SK-N-SH treated with all-trans-retinoic acid at 6 μM for 48 hours (cell line): ENCODE measurements at regions not wholly inside any gene's neighbourhood (a gene's known extent, or its start where the extent isn't known, plus 50 kb on each side); places are given as distances from the start of the nearest gene placed in this dataset.

Source experiments
- ATAC-seq: fragments of 200-7000 bp; cut with Tn5 transposase; 3 replicates; pipeline ENCODE4 v1.9.1; 2020; ENCODE audit warnings: mild to moderate bottlenecking, moderate library complexity
- ARNTL ChIP-seq: fragments of 450-650 bp; formaldehyde crosslinking; IDR thresholded peaks from 2 replicates; pipeline ENCODE4 v1.5.0; 2020; ENCODE audit warnings: low read depth, mild to moderate bottlenecking, moderate library complexity, borderline replicate concordance
- BACH2 ChIP-seq: fragments of 250-450 bp; sonication (Bioruptor Pico); IDR thresholded peaks from 2 replicates; pipeline ENCODE4 v1.9.0; 2021; ENCODE audit warnings: mild to moderate bottlenecking, borderline replicate concordance
- CREB5 ChIP-seq: fragments of 250-450 bp; sonication (Bioruptor Pico); IDR thresholded peaks from 2 replicates; pipeline ENCODE4 v1.5.1; 2020; ENCODE audit warnings: low read depth, mild to moderate bottlenecking, moderate library complexity
- CSDC2 ChIP-seq: fragments of 250-450 bp; sonication (Bioruptor Pico); IDR thresholded peaks from 2 replicates; pipeline ENCODE4 v1.5.0; 2020; ENCODE audit warnings: mild to moderate bottlenecking, moderate library complexity
- CSRNP3 ChIP-seq: fragments of 250-450 bp; sonication (Bioruptor Pico); IDR thresholded peaks from 2 replicates; pipeline ENCODE4 v1.5.1; 2021; ENCODE audit warnings: mild to moderate bottlenecking, moderate library complexity
- ESRRG ChIP-seq: fragments of 250-450 bp; sonication (Bioruptor Pico); IDR thresholded peaks from 2 replicates; pipeline ENCODE4 v1.6.1; 2021; ENCODE audit warnings: mild to moderate bottlenecking
- GLIS3 ChIP-seq: fragments of 250-450 bp; sonication (Bioruptor Pico); IDR thresholded peaks from 2 replicates; pipeline ENCODE4 v1.5.0; 2020; ENCODE audit warnings: mild to moderate bottlenecking, moderate library complexity
- ISL1 ChIP-seq: fragments of 250-450 bp; sonication (Bioruptor Pico); IDR thresholded peaks from 2 replicates; pipeline ENCODE4 v2.1.2; 2022; ENCODE audit warnings: mild to moderate bottlenecking, moderate library complexity
- OSR1 ChIP-seq: fragments of 250-450 bp; sonication (Bioruptor Pico); IDR thresholded peaks from 2 replicates; pipeline ENCODE4 v1.8.0; 2022; ENCODE audit warnings: moderate library complexity, mild to moderate bottlenecking, inconsistent platforms
- PATZ1 ChIP-seq: fragments of 250-450 bp; sonication (Bioruptor Pico); IDR thresholded peaks from 2 replicates; pipeline ENCODE4 v1.8.0; 2020; ENCODE audit warnings: mild to moderate bottlenecking, moderate library complexity, borderline replicate concordance
- POU6F1 ChIP-seq: fragments of 250-450 bp; sonication (Bioruptor Pico); IDR thresholded peaks from 2 replicates; pipeline ENCODE4 v1.8.0; 2021; ENCODE audit warnings: low read depth, mild to moderate bottlenecking, moderate library complexity, borderline replicate concordance
- PPARA ChIP-seq: fragments of 250-450 bp; sonication (Bioruptor Pico); IDR thresholded peaks from 2 replicates; pipeline ENCODE4 v1.5.0; 2020; ENCODE audit warnings: mild to moderate bottlenecking, borderline replicate concordance
- RARB ChIP-seq: fragments of 250-450 bp; sonication (Bioruptor Pico); IDR thresholded peaks from 2 replicates; pipeline ENCODE4 v1.8.0; 2021; ENCODE audit warnings: mild to moderate bottlenecking, moderate library complexity
- SNAI2 ChIP-seq: fragments of 250-450 bp; sonication (Bioruptor Pico); IDR thresholded peaks from 2 replicates; pipeline ENCODE4 v1.5.0; 2020; ENCODE audit warnings: mild to moderate bottlenecking, moderate library complexity
- TCF4 ChIP-seq: fragments of 250-450 bp; sonication (Bioruptor Pico); IDR thresholded peaks from 2 replicates; pipeline ENCODE4 v1.8.0; 2021; ENCODE audit warnings: mild to moderate bottlenecking, moderate library complexity, borderline replicate concordance
- TOX ChIP-seq: fragments of 250-450 bp; sonication (Bioruptor Pico); IDR thresholded peaks from 2 replicates; pipeline ENCODE4 v1.8.0; 2021; ENCODE audit warnings: mild to moderate bottlenecking, moderate library complexity, borderline replicate concordance
- TSHZ2 ChIP-seq: fragments of 250-450 bp; sonication (Bioruptor Pico); IDR thresholded peaks from 2 replicates; pipeline ENCODE4 v1.5.0; 2020; ENCODE audit warnings: mild to moderate bottlenecking, moderate library complexity
- ZC3H10 ChIP-seq: fragments of 250-450 bp; sonication (Bioruptor Pico); IDR thresholded peaks from 2 replicates; pipeline ENCODE4 v1.5.1; 2021; ENCODE audit warnings: mild to moderate bottlenecking, moderate library complexity
- ZFP3 ChIP-seq: fragments of 250-450 bp; sonication (Bioruptor Pico); IDR thresholded peaks from 2 replicates; pipeline ENCODE4 v1.5.0; 2020; ENCODE audit warnings: mild to moderate bottlenecking, moderate library complexity
- ZFP30 ChIP-seq: fragments of 450-650 bp; formaldehyde crosslinking; IDR thresholded peaks from 2 replicates; pipeline ENCODE4 v1.5.0; 2022; ENCODE audit warnings: mild to moderate bottlenecking, moderate library complexity
- ZNF565 ChIP-seq: fragments of 450-650 bp; formaldehyde crosslinking; conservative IDR thresholded peaks from 2 replicates; pipeline ENCODE4 v1.5.0; 2020; ENCODE audit warnings: low read depth, mild to moderate bottlenecking, moderate library complexity
- ZNF70 ChIP-seq: fragments of 450-650 bp; formaldehyde crosslinking; IDR thresholded peaks from 2 replicates; pipeline ENCODE4 v1.5.0; 2020; ENCODE audit warnings: mild to moderate bottlenecking, moderate library complexity
- ZNF8 ChIP-seq: fragments of 450-650 bp; formaldehyde crosslinking; IDR thresholded peaks from 2 replicates; pipeline ENCODE4 v1.5.0; 2020; ENCODE audit warnings: mild to moderate bottlenecking, moderate library complexity

- no peak for TF ChIP-seq ISL1
- no peak for TF ChIP-seq PATZ1 (CRISPR knock-in tag)
- no peak for TF ChIP-seq CSRNP3
- TF ChIP-seq ZNF70 = no peak
- TF ChIP-seq, all 23 proteins: peak for 0
- no peak for ATAC-seq
Measured at GRCh38 chr15:81516461-81516860, 142.4 kb upstream of the TMC3 start.

- no peak for TF ChIP-seq CSRNP3
- no peak for TF ChIP-seq CSDC2 (CRISPR knock-in tag)
- TF ChIP-seq SNAI2 = no peak
- no peak for TF ChIP-seq CREB5 (CRISPR knock-in tag)
- ATAC-seq = no peak
Measured at GRCh38 chr15:81516012-81516411, 142.0 kb upstream of the TMC3 start.

GRCh38 chr15:81514725-81515124 lies 140.7 kb upstream of the TMC3 start:
- no peak for TF ChIP-seq ZFP3 (CRISPR knock-in tag)
- TF ChIP-seq PATZ1 (CRISPR knock-in tag) = no peak
- no peak for TF ChIP-seq ESRRG
- TF ChIP-seq TSHZ2 (CRISPR knock-in tag) = no peak
- TF ChIP-seq POU6F1 = no peak
- TF ChIP-seq OSR1 (CRISPR knock-in tag) = no peak
- TF ChIP-seq ZNF70 = no peak
- TF ChIP-seq CREB5 (CRISPR knock-in tag) = peak; percentile 10; the same call in 1 of the 2 replicates
- TF ChIP-seq BACH2 (CRISPR knock-in tag) = no peak
- no peak for TF ChIP-seq ARNTL (CRISPR knock-in tag)
- TF ChIP-seq SNAI2 = no peak
- TF ChIP-seq ZNF8 (CRISPR knock-in tag) = no peak
- no peak for TF ChIP-seq CSDC2 (CRISPR knock-in tag)
- TF ChIP-seq ZC3H10 = no peak
- no peak for TF ChIP-seq ZNF565 (CRISPR knock-in tag)
- no peak for TF ChIP-seq CSRNP3
- peak; percentile 94 for TF ChIP-seq ISL1
- 0 out of 2 replicates have a peak, but pooled peaks have one; percentile 28 for TF ChIP-seq TCF4 (CRISPR knock-in tag)
- TF ChIP-seq ZFP30 (CRISPR knock-in tag) = no peak
- no peak for TF ChIP-seq RARB (CRISPR knock-in tag)
- TF ChIP-seq GLIS3 (CRISPR knock-in tag) = no peak
- no peak for TF ChIP-seq TOX (CRISPR knock-in tag)
- TF ChIP-seq PPARA (CRISPR knock-in tag) = no peak
- TF ChIP-seq, all 23 proteins: peak for 3
- ATAC-seq = no peak
